HL-60 (cell line): ENCODE measurements at regions not wholly inside any gene's neighbourhood (a gene's known extent, or its start where the extent isn't known, plus 50 kb on each side); places are given as distances from the start of the nearest gene placed in this dataset.

ENCODE experiments used
- CTCF ChIP-seq: IDR thresholded peaks from one replicate; pipeline ENCODE4 v1.5.1; 2011; ENCODE audit warnings: low read length, control low read depth, inconsistent platforms; ENCODE audit not compliant: insufficient read depth
- GABPA ChIP-seq: IDR thresholded peaks from 2 replicates; pipeline ENCODE4 v1.6.1; 2012; ENCODE audit warnings: low read depth
- POLR2AphosphoS5 ChIP-seq: IDR thresholded peaks from 2 replicates; pipeline ENCODE4 v1.6.1; 2012; ENCODE audit warnings: low read depth
- REST ChIP-seq: IDR thresholded peaks from 2 replicates; pipeline ENCODE4 v1.6.1; 2012; ENCODE audit warnings: low read depth; ENCODE audit not compliant: insufficient replicate concordance

GRCh38 chr4:148539387-148539786 lies 97.2 kb upstream of the NR3C2 start:
- TF ChIP-seq CTCF = no peak
- no peak for TF ChIP-seq GABPA
- no peak for TF ChIP-seq REST
- no peak for TF ChIP-seq POLR2AphosphoS5
